H1 (cell line): ENCODE measurements at regions not wholly inside any gene's neighbourhood (a gene's known extent, or its start where the extent isn't known, plus 50 kb on each side); places are given as distances from the start of the nearest gene placed in this dataset.

Source experiments
- CTCF ChIP-seq, 3 experiments: IDR thresholded peaks; 1 replicate in 2 of 3; 2 replicates in 1 of 3; pipeline versions ENCODE4 v1.5.1 to v1.6.1; 2011; ENCODE audit warnings: low read length in 3 of 3, mild to moderate bottlenecking in 3 of 3, inconsistent platforms in 2 of 3, low read depth in 1 of 3, moderate library complexity in 1 of 3; ENCODE audit not compliant: insufficient read depth in 1 of 3; ENCODE audit errors: control extremely low read depth in 1 of 3
- FOSL1 ChIP-seq: IDR thresholded peaks from 2 replicates; pipeline ENCODE4 v1.6.1; 2011; ENCODE audit warnings: mild to moderate bottlenecking, low read depth, low read length, moderate library complexity; ENCODE audit not compliant: insufficient read depth
- GABPA ChIP-seq: IDR thresholded peaks from 2 replicates; pipeline ENCODE4 v1.6.1; 2011; ENCODE audit warnings: mild to moderate bottlenecking, low read length, moderate library complexity, borderline replicate concordance; ENCODE audit not compliant: insufficient read depth
- HDAC2 ChIP-seq, 2 experiments: fragments of 300-600 bp in 1 of 2; sonication (generic) in 1 of 2; IDR thresholded peaks; 2 replicates each; pipeline ENCODE4 v1.6.1; 2011 to 2012; ENCODE audit warnings: low read depth in 2 of 2, low read length in 2 of 2, mild to moderate bottlenecking in 2 of 2, moderate library complexity in 2 of 2, borderline replicate concordance in 1 of 2, inconsistent platforms in 1 of 2
- MAX ChIP-seq: IDR thresholded peaks from 2 replicates; pipeline ENCODE4 v1.6.1; 2012; ENCODE audit warnings: inconsistent platforms
- POLR2A ChIP-seq, 2 experiments: IDR thresholded peaks; 1 replicate in 1 of 2; 2 replicates in 1 of 2; pipeline ENCODE4 v1.6.1; 2011; ENCODE audit warnings: low read depth in 2 of 2, low read length in 2 of 2, mild to moderate bottlenecking in 2 of 2; ENCODE audit errors: control extremely low read depth in 1 of 2
- RFX5 ChIP-seq: IDR thresholded peaks from 2 replicates; pipeline ENCODE4 v1.6.1; 2011; ENCODE audit warnings: low read depth, low read length, improper control_type of control experiment, borderline replicate concordance
- SIN3A ChIP-seq, 2 experiments: IDR thresholded peaks in 1 of 2; conservative IDR thresholded peaks in 1 of 2; 2 replicates each; pipeline ENCODE4 v1.6.1; 2011 to 2012; ENCODE audit warnings: low read length in 2 of 2, improper control_type of control experiment in 1 of 2, low read depth in 1 of 2, mild to moderate bottlenecking in 1 of 2
- SP4 ChIP-seq: IDR thresholded peaks from 2 replicates; pipeline ENCODE4 v1.6.1; 2012; ENCODE audit warnings: low read length, inconsistent platforms
- TCF12 ChIP-seq: IDR thresholded peaks from 2 replicates; pipeline ENCODE4 v1.6.1; 2011; ENCODE audit warnings: low read depth, mild to moderate bottlenecking, low read length

GRCh38 chr1:190852611-190853010 lies 374.9 kb upstream of the BRINP3 start:
- TF ChIP-seq POLR2A (IDR thresholded peaks at IDR 0.05; ENCODE audit: control extremely low read depth in 1 of 2, low read depth in 2 of 2, low read length in 2 of 2) (no peak), CTCF (IDR thresholded peaks at IDR 0.05; ENCODE audit: control extremely low read depth in 1 of 3, insufficient read depth in 1 of 3, low read depth in 1 of 3, low read length in 3 of 3) (no peak), HDAC2 (IDR thresholded peaks at IDR 0.05; ENCODE audit: borderline replicate concordance in 1 of 2, low read depth in 2 of 2, low read length in 2 of 2) (no peak), TCF12 (no peak), GABPA (no peak), SP4 (no peak), SIN3A (conservative IDR thresholded peaks at IDR 0.05 in 1 of 2, IDR thresholded peaks at IDR 0.05 in 1 of 2; ENCODE audit: low read depth in 1 of 2, low read length in 2 of 2) (no peak), FOSL1 (no peak), RFX5 (no peak), MAX (no peak)
